ENCODE measurements at regions not wholly inside any gene's neighbourhood (a gene's known extent, or its start where the extent isn't known, plus 50 kb on each side); places are given as distances from the start of the nearest gene placed in this dataset.

DNA sequence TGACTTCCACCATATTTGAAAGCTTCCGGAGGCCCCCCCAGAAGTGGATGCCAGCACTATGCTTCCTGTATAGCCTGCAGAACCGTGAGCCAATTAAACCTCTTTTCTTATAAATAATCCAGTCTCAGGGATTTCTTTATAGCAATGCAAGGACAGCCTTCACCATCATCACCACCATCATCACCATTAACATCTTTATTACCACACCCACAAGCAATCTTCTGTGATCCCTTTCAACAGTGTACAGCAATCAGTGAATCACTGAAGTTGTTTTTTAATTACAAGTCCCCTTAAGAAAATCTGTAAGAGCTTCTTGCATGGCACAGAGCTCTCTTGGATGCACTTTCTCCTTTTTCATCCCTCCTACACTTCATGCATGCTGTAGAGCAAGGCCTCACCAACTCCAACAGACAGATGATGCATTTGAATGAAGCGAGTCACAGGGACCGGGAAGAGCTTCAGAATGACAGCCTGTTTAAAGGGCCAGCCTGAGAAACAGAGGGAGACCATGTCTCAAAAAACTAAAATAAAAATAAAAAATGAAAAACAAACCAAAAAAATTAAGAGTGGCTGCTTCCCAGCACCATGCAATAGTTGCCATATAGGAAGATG lies 83.6 kb upstream of the VASH1 start:
- TF ChIP-seq, protein P1, sequence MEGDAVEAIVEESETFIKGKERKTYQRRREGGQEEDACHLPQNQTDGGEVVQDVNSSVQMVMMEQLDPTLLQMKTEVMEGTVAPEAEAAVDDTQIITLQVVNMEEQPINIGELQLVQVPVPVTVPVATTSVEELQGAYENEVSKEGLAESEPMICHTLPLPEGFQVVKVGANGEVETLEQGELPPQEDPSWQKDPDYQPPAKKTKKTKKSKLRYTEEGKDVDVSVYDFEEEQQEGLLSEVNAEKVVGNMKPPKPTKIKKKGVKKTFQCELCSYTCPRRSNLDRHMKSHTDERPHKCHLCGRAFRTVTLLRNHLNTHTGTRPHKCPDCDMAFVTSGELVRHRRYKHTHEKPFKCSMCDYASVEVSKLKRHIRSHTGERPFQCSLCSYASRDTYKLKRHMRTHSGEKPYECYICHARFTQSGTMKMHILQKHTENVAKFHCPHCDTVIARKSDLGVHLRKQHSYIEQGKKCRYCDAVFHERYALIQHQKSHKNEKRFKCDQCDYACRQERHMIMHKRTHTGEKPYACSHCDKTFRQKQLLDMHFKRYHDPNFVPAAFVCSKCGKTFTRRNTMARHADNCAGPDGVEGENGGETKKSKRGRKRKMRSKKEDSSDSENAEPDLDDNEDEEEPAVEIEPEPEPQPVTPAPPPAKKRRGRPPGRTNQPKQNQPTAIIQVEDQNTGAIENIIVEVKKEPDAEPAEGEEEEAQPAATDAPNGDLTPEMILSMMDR (conservative IDR thresholded peaks at IDR 0.05; ENCODE audit: low read depth, low read length) = no peak
- no peak for TF ChIP-seq EZH2 (IDR thresholded peaks at IDR 0.05; ENCODE audit: borderline replicate concordance, low read depth, low read length, poor library complexity, severe bottlenecking)
